SK-N-SH treated with all-trans-retinoic acid at 6 μM for 48 hours (cell line): ENCODE measurements at regions not wholly inside any gene's neighbourhood (a gene's known extent, or its start where the extent isn't known, plus 50 kb on each side); places are given as distances from the start of the nearest gene placed in this dataset.

Source experiments
- ATAC-seq: fragments of 200-7000 bp; cut with Tn5 transposase; 3 replicates; pipeline ENCODE4 v1.9.1; 2020; ENCODE audit warnings: mild to moderate bottlenecking, moderate library complexity
- ARNTL ChIP-seq: fragments of 450-650 bp; formaldehyde crosslinking; IDR thresholded peaks from 2 replicates; pipeline ENCODE4 v1.5.0; 2020; ENCODE audit warnings: low read depth, mild to moderate bottlenecking, moderate library complexity, borderline replicate concordance
- CREB5 ChIP-seq: fragments of 250-450 bp; sonication (Bioruptor Pico); IDR thresholded peaks from 2 replicates; pipeline ENCODE4 v1.5.1; 2020; ENCODE audit warnings: low read depth, mild to moderate bottlenecking, moderate library complexity
- CSDC2 ChIP-seq: fragments of 250-450 bp; sonication (Bioruptor Pico); IDR thresholded peaks from 2 replicates; pipeline ENCODE4 v1.5.0; 2020; ENCODE audit warnings: mild to moderate bottlenecking, moderate library complexity
- ESRRG ChIP-seq: fragments of 250-450 bp; sonication (Bioruptor Pico); IDR thresholded peaks from 2 replicates; pipeline ENCODE4 v1.6.1; 2021; ENCODE audit warnings: mild to moderate bottlenecking
- GLIS3 ChIP-seq: fragments of 250-450 bp; sonication (Bioruptor Pico); IDR thresholded peaks from 2 replicates; pipeline ENCODE4 v1.5.0; 2020; ENCODE audit warnings: mild to moderate bottlenecking, moderate library complexity
- ISL1 ChIP-seq: fragments of 250-450 bp; sonication (Bioruptor Pico); IDR thresholded peaks from 2 replicates; pipeline ENCODE4 v2.1.2; 2022; ENCODE audit warnings: mild to moderate bottlenecking, moderate library complexity
- PATZ1 ChIP-seq: fragments of 250-450 bp; sonication (Bioruptor Pico); IDR thresholded peaks from 2 replicates; pipeline ENCODE4 v1.8.0; 2020; ENCODE audit warnings: mild to moderate bottlenecking, moderate library complexity, borderline replicate concordance
- RARB ChIP-seq: fragments of 250-450 bp; sonication (Bioruptor Pico); IDR thresholded peaks from 2 replicates; pipeline ENCODE4 v1.8.0; 2021; ENCODE audit warnings: mild to moderate bottlenecking, moderate library complexity
- TOX ChIP-seq: fragments of 250-450 bp; sonication (Bioruptor Pico); IDR thresholded peaks from 2 replicates; pipeline ENCODE4 v1.8.0; 2021; ENCODE audit warnings: mild to moderate bottlenecking, moderate library complexity, borderline replicate concordance
- TSHZ2 ChIP-seq: fragments of 250-450 bp; sonication (Bioruptor Pico); IDR thresholded peaks from 2 replicates; pipeline ENCODE4 v1.5.0; 2020; ENCODE audit warnings: mild to moderate bottlenecking, moderate library complexity
- ZC3H10 ChIP-seq: fragments of 250-450 bp; sonication (Bioruptor Pico); IDR thresholded peaks from 2 replicates; pipeline ENCODE4 v1.5.1; 2021; ENCODE audit warnings: mild to moderate bottlenecking, moderate library complexity
- ZFP3 ChIP-seq: fragments of 250-450 bp; sonication (Bioruptor Pico); IDR thresholded peaks from 2 replicates; pipeline ENCODE4 v1.5.0; 2020; ENCODE audit warnings: mild to moderate bottlenecking, moderate library complexity
- ZFP30 ChIP-seq: fragments of 450-650 bp; formaldehyde crosslinking; IDR thresholded peaks from 2 replicates; pipeline ENCODE4 v1.5.0; 2022; ENCODE audit warnings: mild to moderate bottlenecking, moderate library complexity
- ZNF70 ChIP-seq: fragments of 450-650 bp; formaldehyde crosslinking; IDR thresholded peaks from 2 replicates; pipeline ENCODE4 v1.5.0; 2020; ENCODE audit warnings: mild to moderate bottlenecking, moderate library complexity
- ZNF8 ChIP-seq: fragments of 450-650 bp; formaldehyde crosslinking; IDR thresholded peaks from 2 replicates; pipeline ENCODE4 v1.5.0; 2020; ENCODE audit warnings: mild to moderate bottlenecking, moderate library complexity
- TF ChIP-seq, protein P1 (sequence below): fragments of 250-450 bp; sonication (Bioruptor Pico); IDR thresholded peaks from 2 replicates; pipeline ENCODE4 v1.5.1; 2021; ENCODE audit warnings: mild to moderate bottlenecking, moderate library complexity
- TF ChIP-seq, protein P2 (sequence below): fragments of 250-450 bp; sonication (Bioruptor Pico); IDR thresholded peaks from 2 replicates; pipeline ENCODE4 v1.8.0; 2021; ENCODE audit warnings: low read depth, mild to moderate bottlenecking, moderate library complexity, borderline replicate concordance

- TF ChIP-seq CREB5 (no peak), ISL1 (CRISPR knock-in tag) (no peak)
Measured at GRCh38 chr15:69804786-69805185, 292.9 kb downstream of the TLE3 start (continued).

DNA sequence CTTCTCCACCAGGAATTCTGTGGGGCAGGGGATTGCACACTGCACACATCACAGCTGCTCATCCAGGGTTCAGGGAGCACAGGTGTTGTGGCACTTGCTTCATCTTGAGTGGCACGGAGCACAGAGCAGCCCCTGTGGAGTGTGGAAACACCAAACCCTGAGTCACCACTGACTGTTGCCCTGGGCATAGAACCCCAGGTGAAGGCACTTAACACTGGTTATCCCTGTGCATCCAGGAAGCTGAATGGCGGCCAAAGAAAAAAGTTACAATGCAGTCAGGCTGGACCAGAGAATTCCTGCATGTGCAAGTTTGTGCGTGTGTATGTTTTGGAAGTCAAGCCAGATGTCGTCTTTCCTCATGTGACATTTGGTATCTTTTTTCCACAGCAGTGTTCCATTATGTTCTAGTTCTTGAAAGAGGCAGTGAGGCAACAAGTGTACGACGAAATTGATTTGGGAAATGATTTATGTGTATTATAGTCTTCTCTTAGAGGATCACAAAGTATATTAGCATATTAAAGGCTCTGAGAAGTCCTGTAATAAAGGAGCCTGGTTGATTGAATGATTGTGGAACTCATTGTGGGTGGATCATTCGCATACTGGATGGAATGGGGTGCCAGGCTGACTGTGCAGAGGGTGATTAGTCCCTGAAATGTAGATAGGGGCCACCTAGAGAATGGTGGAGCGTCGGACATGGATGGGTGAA lies 292.3 kb downstream of the TLE3 start:
- no peak for ATAC-seq
- TF ChIP-seq GLIS3 (no peak), ARNTL (no peak), CSDC2 (CRISPR knock-in tag) (no peak), CREB5 (no peak)

- ATAC-seq, result no peak
- TF ChIP-seq TOX (CRISPR knock-in tag), result no peak
Measured at GRCh38 chr15:69806287-69806915, 291.3 kb downstream of the TLE3 start.

- peak; percentile 60 for ATAC-seq
- no peak for TF ChIP-seq ESRRG (CRISPR knock-in tag)
- TF ChIP-seq ZFP30 (CRISPR knock-in tag), result no peak
- TF ChIP-seq ISL1 (CRISPR knock-in tag), result no peak
- TF ChIP-seq, protein P1, sequence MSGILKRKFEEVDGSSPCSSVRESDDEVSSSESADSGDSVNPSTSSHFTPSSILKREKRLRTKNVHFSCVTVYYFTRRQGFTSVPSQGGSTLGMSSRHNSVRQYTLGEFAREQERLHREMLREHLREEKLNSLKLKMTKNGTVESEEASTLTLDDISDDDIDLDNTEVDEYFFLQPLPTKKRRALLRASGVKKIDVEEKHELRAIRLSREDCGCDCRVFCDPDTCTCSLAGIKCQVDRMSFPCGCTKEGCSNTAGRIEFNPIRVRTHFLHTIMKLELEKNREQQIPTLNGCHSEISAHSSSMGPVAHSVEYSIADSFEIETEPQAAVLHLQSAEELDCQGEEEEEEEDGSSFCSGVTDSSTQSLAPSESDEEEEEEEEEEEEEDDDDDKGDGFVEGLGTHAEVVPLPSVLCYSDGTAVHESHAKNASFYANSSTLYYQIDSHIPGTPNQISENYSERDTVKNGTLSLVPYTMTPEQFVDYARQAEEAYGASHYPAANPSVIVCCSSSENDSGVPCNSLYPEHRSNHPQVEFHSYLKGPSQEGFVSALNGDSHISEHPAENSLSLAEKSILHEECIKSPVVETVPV (CRISPR knock-in tag), result no peak
- no peak for TF ChIP-seq RARB (CRISPR knock-in tag)
- TF ChIP-seq, protein P2, sequence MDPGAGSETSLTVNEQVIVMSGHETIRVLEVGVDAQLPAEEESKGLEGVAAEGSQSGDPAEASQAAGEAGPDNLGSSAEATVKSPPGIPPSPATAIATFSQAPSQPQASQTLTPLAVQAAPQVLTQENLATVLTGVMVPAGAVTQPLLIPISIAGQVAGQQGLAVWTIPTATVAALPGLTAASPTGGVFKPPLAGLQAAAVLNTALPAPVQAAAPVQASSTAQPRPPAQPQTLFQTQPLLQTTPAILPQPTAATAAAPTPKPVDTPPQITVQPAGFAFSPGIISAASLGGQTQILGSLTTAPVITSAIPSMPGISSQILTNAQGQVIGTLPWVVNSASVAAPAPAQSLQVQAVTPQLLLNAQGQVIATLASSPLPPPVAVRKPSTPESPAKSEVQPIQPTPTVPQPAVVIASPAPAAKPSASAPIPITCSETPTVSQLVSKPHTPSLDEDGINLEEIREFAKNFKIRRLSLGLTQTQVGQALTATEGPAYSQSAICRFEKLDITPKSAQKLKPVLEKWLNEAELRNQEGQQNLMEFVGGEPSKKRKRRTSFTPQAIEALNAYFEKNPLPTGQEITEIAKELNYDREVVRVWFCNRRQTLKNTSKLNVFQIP (CRISPR knock-in tag), result no peak
Measured at GRCh38 chr15:69807721-69808120, 290.0 kb downstream of the TLE3 start.

DNA sequence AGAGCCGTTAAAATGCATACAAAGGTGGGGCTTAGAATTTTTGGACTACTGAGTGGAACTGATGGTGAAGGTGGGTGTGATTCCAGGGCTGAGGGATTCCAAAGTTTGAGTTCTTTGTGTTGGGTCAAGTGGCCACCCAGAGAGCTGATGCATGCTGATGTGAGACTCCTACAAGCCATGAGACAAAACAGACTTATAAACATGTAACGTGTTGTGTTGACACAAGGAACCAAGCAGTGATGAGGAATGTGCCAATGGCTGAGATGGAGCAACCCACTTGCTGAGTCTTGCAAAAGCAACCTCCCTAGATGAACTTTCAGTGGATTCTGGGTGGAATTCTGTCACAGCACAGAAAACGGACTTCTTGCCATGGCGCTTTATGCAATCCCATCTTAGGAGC lies 289.0 kb downstream of the TLE3 start:
- TF ChIP-seq CSDC2 (CRISPR knock-in tag), result no peak
- TF ChIP-seq PATZ1, result no peak
- no peak for TF ChIP-seq ZFP3 (CRISPR knock-in tag)
- no peak for TF ChIP-seq TOX (CRISPR knock-in tag)
- no peak for TF ChIP-seq ZNF70 (CRISPR knock-in tag)
- TF ChIP-seq TSHZ2 (CRISPR knock-in tag), result no peak
- TF ChIP-seq, protein P1 (CRISPR knock-in tag), result no peak
- TF ChIP-seq ESRRG (CRISPR knock-in tag), result no peak
- no peak for TF ChIP-seq ZNF8 (CRISPR knock-in tag)
- no peak for TF ChIP-seq ZC3H10 (CRISPR knock-in tag)
- no peak for ATAC-seq
